ENCODE measurements at regions not wholly inside any gene's neighbourhood (a gene's known extent, or its start where the extent isn't known, plus 50 kb on each side); places are given as distances from the start of the nearest gene placed in this dataset.

- H3K9me1 ChIP-seq (ENCODE audit: control insufficient read depth, extremely low read depth, insufficient read depth, low read length): no peaks in the 10 kb centered on the region
- no peaks in the 10 kb centered on the region for H3K79me2 ChIP-seq (ENCODE audit: control insufficient read depth, insufficient read depth, low read length)
- H3K27me3 ChIP-seq (ENCODE audit: control insufficient read depth, extremely low read depth, insufficient read depth, low read length): no peaks in the 10 kb centered on the region
- no peak for FAIRE-seq
- H3K4me1 ChIP-seq (ENCODE audit: control insufficient read depth, extremely low read depth, insufficient read depth, low read length): no peaks in the 10 kb centered on the region
- H4K20me1 ChIP-seq (ENCODE audit: control insufficient read depth, extremely low read depth, insufficient read depth, low read length): no peaks in the 10 kb centered on the region
- H3K36me3 ChIP-seq (ENCODE audit: control insufficient read depth in 2 of 2, extremely low read depth in 1 of 2, insufficient read depth in 2 of 2, low read length in 2 of 2): no peaks in the 10 kb centered on the region
- TF ChIP-seq CTCF (optimal IDR thresholded peaks at IDR 0.05 in 1 of 3, IDR thresholded peaks at IDR 0.05 in 1 of 3, conservative IDR thresholded peaks at IDR 0.05 in 1 of 3; ENCODE audit: extremely low read depth in 1 of 3, insufficient read depth in 2 of 3, low read length in 3 of 3) (no peak), EZH2 (IDR thresholded peaks at IDR 0.05; ENCODE audit: low read length) (no peak)
- H3K9me3 ChIP-seq (ENCODE audit: control insufficient read depth, low read depth, low read length): no peaks in the 10 kb centered on the region
- H3K4me2 ChIP-seq (ENCODE audit: control insufficient read depth, extremely low read depth, insufficient read depth, low read depth, low read length): no peak overlapping the region
- H3K4me3 ChIP-seq (ENCODE audit: control insufficient read depth in 2 of 3, extremely low read depth in 1 of 3, insufficient read depth in 2 of 3, low read depth in 1 of 3, low read length in 3 of 3): no peak overlapping the region
- dilution Hi-C loops (cut with MboI; ENCODE audit: extremely low pct_ligation_motif_present, low sequenced_read_pairs): no loop called here
- no peak overlapping the region for H3K27ac ChIP-seq (ENCODE audit: control insufficient read depth, insufficient read depth, low read length)
- no peak overlapping the region for H3K9ac ChIP-seq (ENCODE audit: control insufficient read depth, extremely low read depth, insufficient read depth, low read length)
- no peak for DNase-seq (ENCODE audit: low read depth, low spot score)
- no peak overlapping the region for H2AFZ ChIP-seq (ENCODE audit: control insufficient read depth, low read length)
Measured at GRCh38 chr6:51015394-51015793, 196.7 kb downstream of the TFAP2B start.

GRCh38 chr6:51016489-51016888, 197.8 kb downstream of the TFAP2B start:
- Histone ChIP-seq H3K4me2 (ENCODE audit: control insufficient read depth, extremely low read depth, insufficient read depth, low read depth, low read length) (no peak overlapping the region), H4K20me1 (ENCODE audit: control insufficient read depth, extremely low read depth, insufficient read depth, low read length) (no peaks in the 10 kb centered on the region), H3K9me1 (ENCODE audit: control insufficient read depth, extremely low read depth, insufficient read depth, low read length) (no peaks in the 10 kb centered on the region), H3K27ac (ENCODE audit: control insufficient read depth, insufficient read depth, low read length) (no peak overlapping the region), H3K4me3 (ENCODE audit: control insufficient read depth in 2 of 3, extremely low read depth in 1 of 3, insufficient read depth in 2 of 3, low read depth in 1 of 3, low read length in 3 of 3) (no peak overlapping the region), H3K9me3 (ENCODE audit: control insufficient read depth, low read depth, low read length) (no peaks in the 10 kb centered on the region), H3K36me3 (ENCODE audit: control insufficient read depth in 2 of 2, extremely low read depth in 1 of 2, insufficient read depth in 2 of 2, low read length in 2 of 2) (no peaks in the 10 kb centered on the region), H3K27me3 (ENCODE audit: control insufficient read depth, extremely low read depth, insufficient read depth, low read length) (no peaks in the 10 kb centered on the region), H3K4me1 (ENCODE audit: control insufficient read depth, extremely low read depth, insufficient read depth, low read length) (no peaks in the 10 kb centered on the region), H3K79me2 (ENCODE audit: control insufficient read depth, insufficient read depth, low read length) (no peaks in the 10 kb centered on the region), H3K9ac (ENCODE audit: control insufficient read depth, extremely low read depth, insufficient read depth, low read length) (no peak overlapping the region), H2AFZ (ENCODE audit: control insufficient read depth, low read length) (no peak overlapping the region)
- no peak for DNase-seq (ENCODE audit: low read depth, low spot score)
- no peak for FAIRE-seq
- dilution Hi-C loops (cut with MboI; ENCODE audit: extremely low pct_ligation_motif_present, low sequenced_read_pairs): no loop called here
- TF ChIP-seq CTCF (optimal IDR thresholded peaks at IDR 0.05 in 1 of 3, IDR thresholded peaks at IDR 0.05 in 1 of 3, conservative IDR thresholded peaks at IDR 0.05 in 1 of 3; ENCODE audit: extremely low read depth in 1 of 3, insufficient read depth in 2 of 3, low read length in 3 of 3): no peak

Data from keratinocyte (primary cell).